Cardiac fibroblast (primary cell): ENCODE measurements at regions not wholly inside any gene's neighbourhood (a gene's known extent, or its start where the extent isn't known, plus 50 kb on each side); places are given as distances from the start of the nearest gene placed in this dataset.
A peak's percentile ranks its signal among the peaks of the same experiment; 100 is the strongest.
"Not testable (repeated sequence)": the region's sequence is repeated elsewhere in the genome, so short reads cannot be mapped to it uniquely, and the experiment has no call there.

Experiments
- DNase-seq, 2 donors: peaks; one replicate each; pipeline versions ENCODE4 v3.0.0 to v3.0.0-alpha.2; 2010; ENCODE audit warnings: low read depth in 2 of 2
- H3K4me3 ChIP-seq, 2 donors: replicated peaks in 1 of 2; 1 replicate in 1 of 2; 2 replicates in 1 of 2; pipeline ENCODE4 v1.5.1; 2011; ENCODE audit warnings: low read depth in 2 of 2, low read length in 2 of 2, mild to moderate bottlenecking in 2 of 2, moderate library complexity in 1 of 2
- CTCF ChIP-seq: IDR thresholded peaks from one replicate; pipeline ENCODE4 v1.5.1; 2011; ENCODE audit warnings: low read depth, mild to moderate bottlenecking, low read length, inconsistent platforms

- DNase-seq = no peak
- H3K4me3 ChIP-seq = no peak overlapping the region
- no peak for TF ChIP-seq CTCF
Observed at GRCh38 chr10:27366769-27367168, 126.2 kb upstream of the ACBD5 start.

DNA sequence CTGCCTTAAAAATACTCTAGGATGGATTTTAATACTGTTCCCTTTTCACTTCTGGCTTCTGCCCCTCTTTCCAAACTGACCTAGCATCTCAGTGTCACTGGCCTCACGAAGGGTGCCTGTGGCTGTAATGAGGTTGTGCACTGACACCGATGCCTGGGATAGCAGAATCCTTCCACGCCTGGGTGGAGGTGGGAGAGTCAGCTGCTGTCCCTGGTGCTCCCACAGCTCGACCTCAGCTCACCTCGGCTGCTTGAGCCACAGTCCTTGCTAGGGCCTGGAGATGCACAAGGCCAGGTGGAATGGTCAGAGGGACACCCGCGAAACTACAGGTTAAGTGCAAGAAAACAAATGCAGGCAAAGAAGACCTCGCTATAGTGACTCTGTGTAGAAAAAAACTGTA, 123.4 kb upstream of the ACBD5 start:
- TF ChIP-seq CTCF = no peak

DNA sequence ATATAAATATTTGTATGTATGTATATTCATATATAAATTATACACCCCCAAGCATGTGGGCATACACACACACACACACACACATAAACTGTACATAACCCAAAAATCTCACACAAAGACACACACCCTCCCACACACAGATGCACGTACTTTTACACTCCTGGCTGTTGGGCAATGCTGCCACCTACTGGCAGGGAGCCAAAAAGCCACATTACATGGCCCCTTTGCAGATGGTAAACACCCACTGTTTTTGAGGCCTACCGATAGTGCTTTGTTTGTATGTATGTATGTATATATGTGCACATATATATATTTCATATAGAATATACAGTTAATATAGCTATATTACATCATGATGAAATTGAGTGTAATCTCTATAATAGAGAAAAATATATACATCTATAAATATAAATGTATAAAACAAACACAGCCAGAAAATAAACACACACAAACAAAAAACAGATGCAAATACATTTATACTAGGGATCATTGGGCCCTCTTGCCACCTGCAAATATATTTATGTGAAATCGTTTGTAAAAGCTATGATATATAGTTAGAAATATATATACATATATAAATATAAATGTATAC, 120.1 kb upstream of the ACBD5 start:
- no peak overlapping the region for H3K4me3 ChIP-seq
- peak; percentile 76 for TF ChIP-seq CTCF
- DNase-seq = peak; percentile 82 to 83

More for the DNA sequence above, 123.4 kb upstream of the ACBD5 start:
- H3K4me3 ChIP-seq = no peak overlapping the region
- no peak for DNase-seq

GRCh38 chr10:27359792-27360355, 119.3 kb upstream of the ACBD5 start:
- no peak overlapping the region for H3K4me3 ChIP-seq
- no peak for TF ChIP-seq CTCF
- DNase-seq = peak in 1 of 2 donors; percentile 9

DNA sequence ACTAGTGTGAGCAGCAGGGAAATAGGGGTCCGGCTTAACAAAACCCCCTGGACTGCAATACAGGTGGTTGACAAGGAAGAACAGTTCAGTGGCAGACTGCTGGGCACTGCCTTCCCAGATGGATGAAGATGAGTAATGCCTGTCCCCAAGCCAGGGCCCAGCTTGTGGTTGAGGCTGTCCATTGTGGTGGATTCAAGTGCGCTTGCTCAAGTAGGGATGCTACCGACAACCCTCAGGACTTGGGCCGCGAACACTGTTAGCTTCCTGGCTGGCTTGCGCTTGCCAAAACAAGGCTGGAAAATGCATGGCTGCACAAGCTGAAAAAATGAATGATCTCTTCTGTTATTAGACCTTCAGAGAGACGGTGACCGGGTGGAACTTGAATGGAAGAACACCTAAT, 116.1 kb upstream of the ACBD5 start:
- TF ChIP-seq CTCF = no peak
- no peak overlapping the region for H3K4me3 ChIP-seq
- DNase-seq = no peak

GRCh38 chr10:27355918-27356573, 115.4 kb upstream of the ACBD5 start:
- TF ChIP-seq CTCF = peak; percentile 4
- no peak overlapping the region for H3K4me3 ChIP-seq
- DNase-seq = no peak

DNA sequence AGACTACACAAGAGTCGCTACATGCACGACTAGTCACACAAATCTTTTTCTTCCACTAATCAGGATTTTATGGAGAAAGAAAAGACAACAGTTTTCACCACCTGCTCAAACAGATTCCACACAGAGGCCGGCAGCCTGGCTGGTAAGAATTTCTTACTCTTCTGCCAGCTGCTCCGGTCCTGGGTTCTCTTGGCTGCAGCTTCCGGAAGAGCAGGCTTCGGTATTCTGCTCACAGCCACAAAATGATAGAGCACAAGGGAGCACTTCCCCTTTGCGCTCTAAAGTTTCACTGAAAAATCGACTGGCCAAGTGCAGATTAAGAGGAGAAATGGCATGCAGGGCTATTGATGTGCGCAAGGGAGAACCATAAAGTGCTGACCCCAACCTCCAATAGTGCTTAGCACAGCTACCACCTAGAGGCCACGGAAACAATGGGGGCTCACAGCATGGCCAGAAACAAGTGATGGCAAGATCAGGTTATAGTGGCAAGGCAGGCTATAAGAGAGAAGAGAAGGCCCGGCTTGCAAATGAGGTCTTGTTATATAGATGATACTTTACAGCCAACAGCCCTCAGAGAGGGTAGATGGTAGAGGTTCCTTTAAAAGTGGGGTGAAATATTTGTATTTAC, 114.2 kb upstream of the ACBD5 start:
- DNase-seq, H3K4me3 ChIP-seq: not testable (repeated sequence)

DNA sequence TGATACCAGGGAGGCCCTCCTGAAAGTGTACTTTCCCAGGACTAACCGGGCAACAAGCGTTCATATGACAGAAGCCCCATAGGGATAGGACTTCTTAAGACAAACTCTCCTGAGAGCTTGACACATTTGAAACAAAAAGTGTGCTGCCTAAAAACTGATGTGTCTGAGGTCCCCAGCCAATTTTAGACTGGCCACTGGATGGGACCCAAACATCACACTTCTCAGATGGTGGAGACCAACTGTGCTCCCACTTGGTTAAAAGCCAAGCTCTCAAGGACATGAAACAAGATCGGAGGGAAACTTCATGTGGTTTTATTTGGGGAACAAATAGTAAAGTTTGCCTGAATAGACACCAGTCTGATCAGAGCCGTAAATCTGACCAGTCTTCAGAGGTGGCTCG, 113.5 kb upstream of the ACBD5 start:
- not testable (repeated sequence) for DNase-seq, H3K4me3 ChIP-seq
